Fibroblast of the aortic adventitia (primary cell): ENCODE measurements at regions not wholly inside any gene's neighbourhood (a gene's known extent, or its start where the extent isn't known, plus 50 kb on each side); places are given as distances from the start of the nearest gene placed in this dataset.

Experiments used
- DNase-seq: peaks from one replicate; pipeline ENCODE4 v3.0.0-alpha.2; 2010; ENCODE audit warnings: low read depth
- H3K4me3 ChIP-seq: 2 replicates; pipeline ENCODE4 v1.5.1; 2011; ENCODE audit warnings: low read depth, mild to moderate bottlenecking, control low read depth, low read length, moderate library complexity
- CTCF ChIP-seq: IDR thresholded peaks from 2 replicates; pipeline ENCODE4 v1.5.1; 2011; ENCODE audit warnings: mild to moderate bottlenecking, low read length, control low read depth, inconsistent platforms; ENCODE audit not compliant: insufficient read depth

GRCh38 chr14:89586258-89587135 is 169.5 kb upstream of the FOXN3 start:
- no peak for DNase-seq
- no peak for TF ChIP-seq CTCF
- no peak overlapping the region for H3K4me3 ChIP-seq

GRCh38 chr14:89578156-89578555 is 161.1 kb upstream of the FOXN3 start:
- no peak overlapping the region for H3K4me3 ChIP-seq
- no peak for TF ChIP-seq CTCF
- peak; percentile 25 for DNase-seq

GRCh38 chr14:89576960-89577359 is 159.9 kb upstream of the FOXN3 start:
- H3K4me3 ChIP-seq: no peak overlapping the region
- DNase-seq: peak; percentile 10
- TF ChIP-seq CTCF: no peak

GRCh38 chr14:89576145-89576927 is 159.3 kb upstream of the FOXN3 start:
- no peak for DNase-seq
- TF ChIP-seq CTCF: no peak
- H3K4me3 ChIP-seq: no peak overlapping the region

- no peak for TF ChIP-seq CTCF
- DNase-seq: no peak
- H3K4me3 ChIP-seq: no peak overlapping the region
Observed at GRCh38 chr14:89575386-89576061, 158.5 kb upstream of the FOXN3 start.

- no peak for TF ChIP-seq CTCF
- no peak for DNase-seq
- no peak overlapping the region for H3K4me3 ChIP-seq
Observed at GRCh38 chr14:89574420-89574819, 157.4 kb upstream of the FOXN3 start.
